IPS DF 4.7 (cell line): ENCODE measurements at regions not wholly inside any gene's neighbourhood (a gene's known extent, or its start where the extent isn't known, plus 50 kb on each side); places are given as distances from the start of the nearest gene placed in this dataset.

Source experiments
- DNase-seq: peaks from one replicate; pipeline ENCODE4 v3.0.0-alpha.2; 2013; ENCODE audit warnings: low spot score; ENCODE audit errors: extremely low read depth

DNA sequence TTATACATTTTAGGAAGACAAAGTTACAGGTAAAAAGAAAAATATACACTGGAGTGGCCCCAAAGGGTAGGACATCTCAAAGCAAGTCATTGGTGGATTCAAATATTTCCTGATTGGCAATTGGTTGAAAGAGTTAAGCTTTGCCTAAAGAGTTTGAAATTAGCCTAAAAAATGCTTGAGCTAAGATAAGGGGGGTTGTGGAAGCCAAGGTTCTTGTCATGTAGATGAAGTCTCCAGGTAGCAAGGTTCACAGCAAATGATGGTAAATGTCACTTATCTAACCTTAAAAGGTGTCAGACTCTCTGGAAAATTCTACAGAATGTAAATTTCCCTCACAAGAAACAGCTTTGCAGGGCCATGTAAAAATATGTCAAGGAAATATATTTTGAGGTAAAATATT lies 596.7 kb downstream of the FAT4 start:
- peak; percentile 28 for DNase-seq

GRCh38 chr4:125917559-125917958 lies 602.8 kb downstream of the FAT4 start:
- no peak for DNase-seq

DNA sequence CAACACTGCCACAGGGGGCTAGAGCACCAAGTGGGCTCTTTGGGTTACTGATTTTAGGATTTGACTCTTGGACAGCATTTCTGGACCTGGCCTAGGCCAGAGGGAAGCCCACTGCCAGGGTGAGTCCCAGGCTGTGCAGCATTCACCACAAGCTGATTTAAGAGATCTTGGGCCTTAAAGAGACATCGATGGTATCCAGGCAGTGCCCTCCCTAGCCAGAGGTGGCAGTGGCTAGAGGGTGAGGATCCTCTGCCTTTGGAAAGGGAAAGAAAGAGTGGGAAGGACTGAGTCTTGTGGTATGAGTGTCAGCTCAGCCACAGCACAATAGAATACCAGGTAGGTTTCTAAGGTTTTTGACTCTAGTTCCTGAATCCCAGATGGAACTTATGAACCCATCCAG lies 613.9 kb downstream of the FAT4 start:
- no peak for DNase-seq

DNA sequence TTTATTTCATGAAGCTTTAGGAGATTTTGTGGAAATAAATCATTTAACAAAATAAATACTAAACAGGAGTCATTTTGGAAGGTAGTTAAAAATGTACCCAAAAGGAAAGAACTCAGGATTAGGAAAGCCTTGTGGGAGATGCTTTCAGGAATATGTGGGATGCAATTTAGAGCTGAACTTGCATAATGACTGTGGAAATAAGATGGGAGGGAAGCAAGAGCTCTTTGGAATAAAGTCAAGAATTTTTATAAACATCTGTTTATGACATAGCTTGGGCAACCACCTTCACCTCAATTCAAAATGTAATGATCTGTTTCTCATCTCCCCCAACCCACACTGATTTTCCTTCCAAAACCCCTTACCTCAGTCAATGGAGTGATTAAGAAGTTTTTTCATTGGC lies 623.8 kb downstream of the FAT4 start:
- DNase-seq: no peak

GRCh38 chr4:125940426-125940825 lies 625.7 kb downstream of the FAT4 start:
- DNase-seq: no peak

GRCh38 chr4:125944966-125945365 lies 630.2 kb downstream of the FAT4 start:
- no peak for DNase-seq

DNA sequence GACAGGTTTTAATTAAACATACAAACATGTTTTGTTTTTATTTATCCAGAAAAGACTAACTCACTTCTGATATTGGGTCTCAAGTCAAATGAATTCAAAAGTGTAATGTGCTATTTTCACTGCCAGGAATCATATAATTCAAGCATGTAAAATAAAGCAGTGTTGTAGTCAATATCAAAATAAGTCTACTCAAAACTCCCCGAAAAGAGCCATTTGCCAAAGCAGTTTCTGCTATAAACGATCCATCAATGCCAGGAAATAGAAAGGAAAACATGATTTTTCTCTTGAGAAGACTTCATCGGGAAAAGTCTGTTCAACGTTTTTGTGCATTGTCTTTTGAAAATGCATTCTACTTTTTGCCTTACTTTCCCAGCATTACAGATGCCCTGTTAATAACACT lies 633.3 kb downstream of the FAT4 start:
- no peak for DNase-seq

DNA sequence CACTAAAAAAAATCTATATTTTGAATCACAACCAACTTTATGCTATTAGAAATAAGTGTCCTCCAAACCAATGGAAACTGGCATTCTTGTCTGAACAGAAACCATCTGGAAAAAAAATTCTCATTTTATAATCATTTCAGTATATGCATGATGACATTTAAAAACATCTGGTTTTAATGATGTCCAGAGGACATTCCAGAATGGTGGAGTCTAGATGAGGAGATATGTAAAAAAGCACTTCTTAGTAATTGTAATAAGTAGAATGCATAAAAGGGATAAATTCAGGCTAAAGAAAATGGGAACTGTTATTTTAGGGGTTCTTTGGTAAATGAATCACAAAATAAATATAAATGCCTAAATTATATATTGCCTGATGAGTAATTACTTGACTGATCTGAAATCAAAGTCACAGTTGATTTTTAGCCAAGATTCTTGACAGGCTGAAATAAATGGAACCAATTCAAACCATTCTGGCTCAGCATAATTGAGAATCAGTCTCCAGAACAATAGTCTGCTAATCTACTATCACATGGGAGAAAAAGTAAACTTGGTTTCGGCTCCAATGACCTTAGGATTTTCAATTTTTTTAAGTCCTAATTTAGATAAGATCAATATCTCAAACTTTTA lies 636.6 kb downstream of the FAT4 start:
- no peak for DNase-seq

GRCh38 chr4:125952631-125953030 lies 637.9 kb downstream of the FAT4 start:
- no peak for DNase-seq

DNA sequence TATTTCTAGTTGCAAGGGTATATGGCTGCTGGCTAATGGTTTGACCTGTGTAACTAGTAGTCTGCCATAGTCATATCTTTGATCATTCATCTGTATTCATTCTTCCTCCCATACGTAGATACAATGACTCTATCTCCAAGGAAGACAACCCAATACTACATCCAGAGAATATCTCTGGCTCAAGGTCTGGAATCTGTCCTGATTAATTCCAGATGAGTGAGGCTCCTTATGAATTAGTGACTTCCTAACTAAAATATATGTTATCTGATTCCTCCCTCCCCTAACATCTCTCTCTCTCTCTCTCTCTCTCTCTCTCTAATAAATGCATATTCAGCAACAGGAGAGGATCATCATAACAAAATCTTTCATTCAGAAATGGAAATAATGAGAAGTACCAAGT lies 641.5 kb downstream of the FAT4 start:
- DNase-seq: no peak

GRCh38 chr4:125958519-125958918 lies 643.8 kb downstream of the FAT4 start:
- no peak for DNase-seq

DNA sequence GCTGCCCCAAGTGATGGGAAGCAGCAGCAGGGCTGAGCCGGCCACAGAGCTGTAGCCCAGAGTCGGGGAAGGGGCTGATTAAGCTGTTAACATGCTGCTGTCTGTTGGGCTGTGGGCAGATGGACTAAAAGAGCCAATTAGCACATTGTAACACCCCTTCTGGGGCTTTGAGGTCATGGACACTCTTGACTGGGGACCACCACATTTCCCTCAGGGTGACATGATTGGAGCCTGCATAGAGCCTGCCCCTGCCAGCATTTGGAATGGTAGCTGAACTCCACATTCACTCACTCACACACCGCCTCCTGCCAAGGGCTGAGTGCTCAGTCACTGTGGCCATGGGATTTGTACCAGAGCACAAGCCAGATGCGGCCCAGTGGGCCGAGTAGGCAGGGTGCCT lies 646.9 kb downstream of the FAT4 start:
- no peak for DNase-seq

DNA sequence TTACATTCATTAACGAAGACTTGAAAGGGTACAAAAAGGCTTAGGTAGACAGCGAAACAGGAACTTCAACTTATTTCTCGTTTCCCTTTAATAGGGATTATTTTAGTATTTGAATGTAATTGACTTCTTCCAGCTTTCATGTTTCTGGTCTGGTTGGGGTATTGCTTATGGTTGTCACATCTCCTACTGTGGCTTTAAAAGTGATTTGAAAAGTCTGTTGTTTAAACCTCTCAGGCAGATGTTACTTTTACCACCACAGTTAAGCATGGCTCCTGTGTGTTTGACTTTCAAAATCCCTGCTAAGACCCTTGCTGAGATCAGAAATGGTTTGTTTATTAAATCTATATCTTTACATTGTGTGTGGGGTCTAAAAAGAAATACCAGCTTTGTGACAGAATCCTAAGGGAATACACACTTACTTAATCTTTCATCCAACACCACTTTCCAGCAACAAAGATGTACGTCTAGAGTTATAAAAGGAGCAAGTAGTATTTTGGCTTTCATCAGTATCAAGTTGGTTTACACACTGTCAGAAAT lies 661.2 kb downstream of the FAT4 start:
- no peak for DNase-seq

DNA sequence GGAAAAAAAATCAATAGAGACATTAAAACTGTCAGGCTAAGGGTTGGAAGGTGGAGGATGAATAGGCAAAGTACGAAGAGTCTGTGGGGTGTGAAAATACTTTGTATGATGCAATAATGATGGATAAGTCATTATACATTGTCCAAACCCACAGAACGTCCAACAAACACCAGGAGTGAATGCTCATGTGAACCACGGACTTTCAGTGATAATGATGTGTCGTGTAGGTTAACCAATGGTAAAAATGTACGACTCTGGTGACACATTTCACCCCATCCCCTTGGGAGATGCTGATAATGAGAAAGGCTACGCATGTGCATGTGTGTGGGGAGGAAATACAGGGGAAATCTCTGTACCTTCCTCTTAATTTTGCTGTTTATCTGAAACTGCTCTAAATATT lies 665.2 kb downstream of the FAT4 start:
- no peak for DNase-seq

DNA sequence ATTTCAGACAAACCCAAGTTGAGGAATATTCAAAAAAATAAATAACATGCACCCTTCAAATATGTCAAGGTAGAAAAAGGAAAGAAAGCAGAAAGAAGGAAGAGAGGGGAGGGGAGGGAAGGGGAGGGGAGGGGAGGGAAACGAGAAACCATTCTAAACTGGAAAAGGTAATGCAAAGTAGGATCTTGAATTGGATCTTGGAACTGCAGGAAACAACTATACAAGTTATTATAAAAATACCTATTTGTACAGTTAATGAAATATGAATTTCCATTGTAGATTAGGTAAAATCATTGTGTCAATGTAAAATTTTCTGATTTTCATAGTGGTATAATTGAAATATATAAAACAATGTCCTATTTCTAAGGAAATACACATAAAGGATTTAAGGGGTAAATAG lies 668.4 kb downstream of the FAT4 start:
- no peak for DNase-seq

- DNase-seq: peak; percentile 95
These were observed 671.1 kb downstream of the FAT4 start for GRCh38 chr4:125985856-125986255.

DNA sequence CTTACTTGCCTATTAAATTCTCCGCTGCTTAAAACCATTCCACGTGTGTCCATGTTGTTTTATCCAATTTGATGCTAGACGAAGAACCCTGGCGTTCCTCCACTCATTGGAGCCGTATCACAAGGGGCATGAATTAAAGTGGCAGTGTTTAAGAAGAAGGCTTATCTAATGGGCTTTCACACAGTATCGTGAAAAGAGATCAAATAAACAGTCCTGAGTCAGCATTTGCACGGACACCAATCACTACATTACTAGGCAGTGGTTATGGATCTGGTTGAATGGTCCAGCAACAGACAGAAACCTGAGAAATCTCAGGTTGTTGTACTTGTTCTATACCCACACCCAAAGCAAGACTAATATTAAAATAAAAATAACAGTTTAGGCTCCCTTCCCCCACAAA lies 671.6 kb downstream of the FAT4 start:
- no peak for DNase-seq

GRCh38 chr4:125988464-125988863 lies 673.7 kb downstream of the FAT4 start:
- no peak for DNase-seq

DNA sequence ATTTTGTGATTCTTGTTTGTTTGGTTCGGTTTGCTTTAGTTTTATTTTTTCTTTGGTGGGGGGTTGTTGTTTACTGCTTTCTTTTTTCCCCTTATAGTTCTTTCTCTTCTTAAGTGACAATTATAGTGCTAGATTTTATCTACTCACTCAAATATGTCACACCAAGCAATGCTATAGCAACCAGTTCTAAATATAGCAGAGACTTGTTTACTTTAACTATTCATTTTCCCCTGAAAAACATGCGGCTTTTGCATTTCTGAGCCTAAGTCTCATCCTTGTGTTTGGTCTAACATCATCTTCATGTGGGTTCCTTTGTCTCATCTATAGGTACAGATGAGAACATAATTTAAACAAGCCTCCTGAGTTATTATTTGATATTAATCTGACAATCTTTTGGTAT lies 676.6 kb downstream of the FAT4 start:
- no peak for DNase-seq

GRCh38 chr4:125992891-125993290 lies 678.1 kb downstream of the FAT4 start:
- DNase-seq: no peak

- no peak for DNase-seq
These were observed 679.3 kb downstream of the FAT4 start for GRCh38 chr4:125994024-125994423.

- DNase-seq: no peak
These were observed 679.7 kb downstream of the FAT4 start for GRCh38 chr4:125994430-125994829.

DNA sequence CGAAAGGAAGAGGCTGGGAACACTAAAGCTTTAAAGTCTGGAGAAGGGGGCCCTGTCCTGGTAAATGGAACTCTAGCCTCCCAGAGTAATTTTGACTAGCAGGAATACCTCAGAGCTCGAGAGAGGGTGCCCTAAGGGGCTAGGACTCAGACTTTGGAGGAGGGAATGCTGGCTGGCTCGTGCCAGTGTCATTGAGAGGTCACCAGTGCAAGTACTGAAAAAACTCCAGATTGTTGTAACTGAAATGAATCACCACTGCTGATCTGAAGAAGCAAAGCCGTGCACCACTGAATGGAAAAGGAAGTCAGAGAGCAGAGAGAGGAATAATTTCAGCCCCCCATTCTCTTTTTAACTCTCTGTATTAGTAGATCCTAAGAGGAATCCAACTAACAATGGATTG lies 690.2 kb downstream of the FAT4 start:
- DNase-seq: no peak

DNA sequence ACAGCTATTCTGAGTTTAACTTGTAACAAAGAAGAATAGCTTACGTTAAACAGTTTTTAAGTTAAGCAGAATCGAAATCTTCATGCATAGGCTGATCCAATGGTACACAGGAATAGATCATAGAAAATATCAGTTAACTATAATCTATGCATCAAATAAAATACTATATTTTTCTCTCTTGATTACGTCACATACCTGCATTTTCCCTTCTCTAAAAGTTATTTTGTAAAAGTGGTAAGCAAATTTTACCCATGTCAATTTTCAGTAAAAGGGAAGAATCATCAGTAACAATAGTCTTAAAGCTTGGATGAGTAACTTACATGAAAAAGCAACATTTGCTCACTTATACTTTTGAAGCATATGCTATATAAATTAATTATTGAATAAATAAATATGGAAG lies 692.4 kb downstream of the FAT4 start:
- no peak for DNase-seq
